NCI-H446 (cell line): ENCODE measurements at regions not wholly inside any gene's neighbourhood (a gene's known extent, or its start where the extent isn't known, plus 50 kb on each side); places are given as distances from the start of the nearest gene placed in this dataset.
A peak's percentile ranks its signal among the peaks of the same experiment; 100 is the strongest.
"Not testable (repeated sequence)": the region's sequence is repeated elsewhere in the genome, so short reads cannot be mapped to it uniquely, and the experiment has no call there.

Source experiments
- DNase-seq, 2 experiments: peaks; one replicate each; lab custom pipeline; 2025; lab: John Stamatoyannopoulos, UW

GRCh38 chr2:180927030-180927686 is 53.2 kb upstream of the UBE2E3 start:
- DNase-seq, result no peak

GRCh38 chr2:180925700-180926099 is 54.7 kb upstream of the UBE2E3 start:
- DNase-seq, result no peak

- no peak for DNase-seq
These were observed 56.3 kb upstream of the UBE2E3 start for GRCh38 chr2:180924063-180924462.

- DNase-seq, result no peak
These were observed 69.4 kb upstream of the UBE2E3 start for GRCh38 chr2:180910831-180911665.

- no peak for DNase-seq
These were observed 72.7 kb upstream of the UBE2E3 start for GRCh38 chr2:180907731-180908130.

- no peak for DNase-seq
These were observed 74.9 kb upstream of the UBE2E3 start for GRCh38 chr2:180905461-180905860.

- DNase-seq, result no peak
These were observed 75.4 kb upstream of the UBE2E3 start for GRCh38 chr2:180905002-180905401.

- DNase-seq, result no peak
These were observed 79.1 kb upstream of the UBE2E3 start for GRCh38 chr2:180901331-180901730.

GRCh38 chr2:180893752-180894151 is 86.7 kb upstream of the UBE2E3 start:
- no peak for DNase-seq

GRCh38 chr2:180892091-180892490 is 88.3 kb upstream of the UBE2E3 start:
- no peak for DNase-seq

- DNase-seq, result no peak
These were observed 89.0 kb upstream of the UBE2E3 start for GRCh38 chr2:180891360-180891759.

- no peak for DNase-seq
These were observed 89.6 kb upstream of the UBE2E3 start for GRCh38 chr2:180890781-180891180.

- no peak for DNase-seq
These were observed 97.4 kb upstream of the UBE2E3 start for GRCh38 chr2:180882959-180883358.

- DNase-seq, result peak; percentile 28 to 66
These were observed 103.9 kb upstream of the UBE2E3 start for GRCh38 chr2:180876506-180876905.

- no peak for DNase-seq
These were observed 107.2 kb upstream of the UBE2E3 start for GRCh38 chr2:180873219-180873618.

- DNase-seq, result not testable (repeated sequence)
These were observed 107.6 kb upstream of the UBE2E3 start for GRCh38 chr2:180872781-180873180.

GRCh38 chr2:180872255-180872654 is 108.2 kb upstream of the UBE2E3 start:
- DNase-seq, result no peak

- DNase-seq, result no peak
These were observed 108.8 kb upstream of the UBE2E3 start for GRCh38 chr2:180871649-180872048.

- DNase-seq, result no peak
These were observed 130.6 kb upstream of the UBE2E3 start for GRCh38 chr2:180849851-180850250.

GRCh38 chr2:180848393-180848792 is 132.0 kb upstream of the UBE2E3 start:
- DNase-seq, result no peak

GRCh38 chr2:180846756-180847472 is 133.5 kb upstream of the UBE2E3 start:
- DNase-seq, result peak; percentile 11 to 52

- DNase-seq, result peak; percentile 55 to 72
These were observed 137.9 kb upstream of the UBE2E3 start for GRCh38 chr2:180842461-180842860.

- DNase-seq, result no peak
These were observed 139.8 kb upstream of the UBE2E3 start for GRCh38 chr2:180840641-180841040.
